BE2C (cell line): ENCODE measurements at regions not wholly inside any gene's neighbourhood (a gene's known extent, or its start where the extent isn't known, plus 50 kb on each side); places are given as distances from the start of the nearest gene placed in this dataset.

ENCODE experiments used
- DNase-seq: peaks from one replicate; pipeline ENCODE4 v3.0.0-alpha.2; 2020
- H3K27me3 ChIP-seq: fragments of 250-450 bp; sonication (Bioruptor Pico); 2 replicates; pipeline ENCODE4 v1.5.1; 2020; ENCODE audit warnings: mild to moderate bottlenecking
- H3K36me3 ChIP-seq: fragments of 250-450 bp; sonication (Bioruptor Pico); 2 replicates; pipeline ENCODE4 v1.5.1; 2020; ENCODE audit warnings: mild to moderate bottlenecking
- H3K4me1 ChIP-seq: fragments of 250-450 bp; sonication (Bioruptor Pico); 2 replicates; pipeline ENCODE4 v1.5.1; 2020
- H3K4me3 ChIP-seq: 2 replicates; pipeline ENCODE4 v1.5.1; 2011; ENCODE audit warnings: low read depth, low read length
- H3K9me3 ChIP-seq: fragments of 250-450 bp; sonication (Bioruptor Pico); 2 replicates; pipeline ENCODE4 v1.5.1; 2020
- TF ChIP-seq, protein P1 (sequence below): IDR thresholded peaks from 2 replicates; pipeline ENCODE4 v1.5.1; 2012; ENCODE audit warnings: mild to moderate bottlenecking, low read depth, low read length

DNA sequence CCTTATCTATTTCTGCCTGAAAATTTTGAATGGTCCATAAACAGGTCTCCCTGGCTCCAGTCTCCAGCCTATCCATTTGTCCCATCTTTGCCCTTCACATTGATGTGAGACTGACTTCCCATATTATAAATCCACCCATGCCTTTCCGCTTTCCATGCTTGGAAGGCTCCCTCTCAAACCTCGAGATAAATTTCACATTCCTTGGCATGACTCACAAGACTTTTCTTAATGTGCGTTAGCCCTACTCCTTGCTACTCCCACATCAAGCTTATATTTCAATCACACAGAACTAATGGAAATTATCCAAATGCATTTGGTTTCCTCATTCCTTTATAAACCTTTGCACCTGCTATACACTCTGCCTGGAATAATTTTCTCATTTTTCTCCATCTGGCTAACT is 163.7 kb upstream of the NTM start:
- H3K36me3 ChIP-seq, result no peaks in the 10 kb centered on the region
- TF ChIP-seq, protein P1, sequence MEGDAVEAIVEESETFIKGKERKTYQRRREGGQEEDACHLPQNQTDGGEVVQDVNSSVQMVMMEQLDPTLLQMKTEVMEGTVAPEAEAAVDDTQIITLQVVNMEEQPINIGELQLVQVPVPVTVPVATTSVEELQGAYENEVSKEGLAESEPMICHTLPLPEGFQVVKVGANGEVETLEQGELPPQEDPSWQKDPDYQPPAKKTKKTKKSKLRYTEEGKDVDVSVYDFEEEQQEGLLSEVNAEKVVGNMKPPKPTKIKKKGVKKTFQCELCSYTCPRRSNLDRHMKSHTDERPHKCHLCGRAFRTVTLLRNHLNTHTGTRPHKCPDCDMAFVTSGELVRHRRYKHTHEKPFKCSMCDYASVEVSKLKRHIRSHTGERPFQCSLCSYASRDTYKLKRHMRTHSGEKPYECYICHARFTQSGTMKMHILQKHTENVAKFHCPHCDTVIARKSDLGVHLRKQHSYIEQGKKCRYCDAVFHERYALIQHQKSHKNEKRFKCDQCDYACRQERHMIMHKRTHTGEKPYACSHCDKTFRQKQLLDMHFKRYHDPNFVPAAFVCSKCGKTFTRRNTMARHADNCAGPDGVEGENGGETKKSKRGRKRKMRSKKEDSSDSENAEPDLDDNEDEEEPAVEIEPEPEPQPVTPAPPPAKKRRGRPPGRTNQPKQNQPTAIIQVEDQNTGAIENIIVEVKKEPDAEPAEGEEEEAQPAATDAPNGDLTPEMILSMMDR, result no peak
- no peak overlapping the region for H3K4me3 ChIP-seq
- no peaks in the 10 kb centered on the region for H3K4me1 ChIP-seq
- DNase-seq, result no peak
- H3K9me3 ChIP-seq, result no peaks in the 10 kb centered on the region; the same call in 1 of the 2 replicates
- H3K27me3 ChIP-seq, result no peaks in the 10 kb centered on the region

- Histone ChIP-seq H3K36me3 (no peaks in the 10 kb centered on the region), H3K4me3 (no peak overlapping the region), H3K27me3 (no peaks in the 10 kb centered on the region), H3K4me1 (no peaks in the 10 kb centered on the region), H3K9me3 (no peaks in the 10 kb centered on the region; the same call in 1 of the 2 replicates)
- TF ChIP-seq, protein P1, result no peak
- no peak for DNase-seq
Measured at GRCh38 chr11:131207901-131208300, 162.5 kb upstream of the NTM start.

- DNase-seq, result no peak
- Histone ChIP-seq H3K36me3 (no peaks in the 10 kb centered on the region), H3K4me3 (no peak overlapping the region), H3K9me3 (peaks cover 3% of the 10 kb centered on the region; the same call in 1 of the 2 replicates), H3K27me3 (no peaks in the 10 kb centered on the region), H3K4me1 (no peaks in the 10 kb centered on the region)
- TF ChIP-seq, protein P1, result no peak
Measured at GRCh38 chr11:131217313-131218310, 152.8 kb upstream of the NTM start.

DNA sequence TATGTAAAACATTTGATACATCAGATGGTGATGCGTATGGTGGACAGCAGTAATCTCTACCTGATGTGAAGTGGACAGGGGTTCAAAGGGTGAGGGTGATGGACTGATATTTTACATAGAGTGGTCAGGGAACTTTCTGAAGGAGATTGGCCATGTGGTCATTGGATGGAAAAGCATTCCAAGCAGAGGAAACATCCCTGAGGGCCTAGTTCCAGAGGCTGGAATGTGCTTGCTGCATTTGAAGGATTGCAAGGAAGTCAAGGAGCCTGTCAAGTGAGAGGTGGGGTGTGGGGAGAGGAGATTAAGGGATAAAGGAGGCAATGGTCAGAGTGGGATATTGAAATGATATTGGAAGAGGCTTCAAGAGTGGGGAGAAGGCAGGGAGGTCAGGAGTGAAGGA is 151.9 kb upstream of the NTM start:
- peaks cover 3% of the 10 kb centered on the region; the same call in 1 of the 2 replicates for H3K9me3 ChIP-seq
- no peak for DNase-seq
- TF ChIP-seq, protein P1, result no peak
- no peak overlapping the region for H3K4me3 ChIP-seq
- no peaks in the 10 kb centered on the region for H3K36me3 ChIP-seq
- H3K4me1 ChIP-seq, result no peaks in the 10 kb centered on the region
- no peaks in the 10 kb centered on the region for H3K27me3 ChIP-seq

DNA sequence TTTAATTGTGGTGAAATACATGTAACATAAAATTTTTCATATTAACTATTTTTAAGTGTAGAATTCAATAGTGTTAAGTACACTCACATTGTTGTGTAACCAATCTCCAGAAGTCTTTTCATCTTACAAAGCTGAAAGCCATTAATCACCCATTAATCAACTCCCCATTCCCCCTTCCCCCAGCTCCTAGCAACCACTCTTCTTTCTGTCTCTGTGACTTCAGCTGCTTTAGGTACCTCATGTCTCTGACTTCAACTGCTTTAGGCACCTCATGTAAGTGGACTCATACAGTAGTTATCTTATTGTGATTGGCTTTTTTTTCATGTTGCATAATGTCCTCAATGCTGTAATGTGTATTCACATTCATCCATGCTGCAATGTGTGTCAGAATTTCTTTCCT is 150.8 kb upstream of the NTM start:
- TF ChIP-seq, protein P1, result no peak
- no peak for DNase-seq
- H3K9me3 ChIP-seq, result peaks cover 3% of the 10 kb centered on the region; the same call in 1 of the 2 replicates
- no peaks in the 10 kb centered on the region for H3K27me3 ChIP-seq
- H3K4me1 ChIP-seq, result no peaks in the 10 kb centered on the region
- H3K4me3 ChIP-seq, result no peak overlapping the region
- no peaks in the 10 kb centered on the region for H3K36me3 ChIP-seq
